SH-SY5Y (cell line): ENCODE measurements at regions not wholly inside any gene's neighbourhood (a gene's known extent, or its start where the extent isn't known, plus 50 kb on each side); places are given as distances from the start of the nearest gene placed in this dataset.

Source experiments
- GATA2 ChIP-seq: IDR thresholded peaks from 2 replicates; pipeline ENCODE4 v1.6.1; 2011; ENCODE audit warnings: mild to moderate bottlenecking, low read depth, low read length
- GATA3 ChIP-seq: IDR thresholded peaks from 2 replicates; pipeline ENCODE4 v1.6.1; 2011; ENCODE audit warnings: low read depth, mild to moderate bottlenecking, low read length, moderate library complexity

- no peak for TF ChIP-seq GATA3
- TF ChIP-seq GATA2: no peak
These were observed 165.6 kb upstream of the PRSS16 start for GRCh38 chr6:27081931-27082330.
